ENCODE measurements at regions not wholly inside any gene's neighbourhood (a gene's known extent, or its start where the extent isn't known, plus 50 kb on each side); places are given as distances from the start of the nearest gene placed in this dataset.

GRCh38 chr6:97630604-97631003 lies 347.6 kb upstream of the MMS22L start:
- Histone ChIP-seq H3K9me3 (ENCODE audit: insufficient read depth, low read depth, low read length) (no peaks in the 10 kb centered on the region), H2AFZ (ENCODE audit: low read length) (no peak overlapping the region), H3K9me2 (replicated peaks; ENCODE audit: low read depth, low read length) (no peaks in the 10 kb centered on the region), H3K79me2 (ENCODE audit: insufficient read depth, low read length) (no peaks in the 10 kb centered on the region), H3K27me3 (ENCODE audit: insufficient read depth, low read length, poor library complexity, severe bottlenecking) (no peaks in the 10 kb centered on the region), H4K20me1 (ENCODE audit: insufficient read depth, low read length, poor library complexity, severe bottlenecking) (no peaks in the 10 kb centered on the region), H3K4me3 (ENCODE audit: low read length, poor library complexity, severe bottlenecking) (no peak overlapping the region), H3K4me2 (ENCODE audit: low read depth, low read length, poor library complexity, severe bottlenecking) (no peak overlapping the region), H3F3A (ENCODE audit: low read depth) (no peaks in the 10 kb centered on the region), H3K9ac (ENCODE audit: low read depth, low read length, poor library complexity, severe bottlenecking) (no peak overlapping the region), H3K36me3 (ENCODE audit: insufficient read depth, low read length) (no peaks in the 10 kb centered on the region), H3K4me1 (ENCODE audit: insufficient read depth, low read length, poor library complexity, severe bottlenecking) (no peaks in the 10 kb centered on the region)
- TF ChIP-seq, protein P1, sequence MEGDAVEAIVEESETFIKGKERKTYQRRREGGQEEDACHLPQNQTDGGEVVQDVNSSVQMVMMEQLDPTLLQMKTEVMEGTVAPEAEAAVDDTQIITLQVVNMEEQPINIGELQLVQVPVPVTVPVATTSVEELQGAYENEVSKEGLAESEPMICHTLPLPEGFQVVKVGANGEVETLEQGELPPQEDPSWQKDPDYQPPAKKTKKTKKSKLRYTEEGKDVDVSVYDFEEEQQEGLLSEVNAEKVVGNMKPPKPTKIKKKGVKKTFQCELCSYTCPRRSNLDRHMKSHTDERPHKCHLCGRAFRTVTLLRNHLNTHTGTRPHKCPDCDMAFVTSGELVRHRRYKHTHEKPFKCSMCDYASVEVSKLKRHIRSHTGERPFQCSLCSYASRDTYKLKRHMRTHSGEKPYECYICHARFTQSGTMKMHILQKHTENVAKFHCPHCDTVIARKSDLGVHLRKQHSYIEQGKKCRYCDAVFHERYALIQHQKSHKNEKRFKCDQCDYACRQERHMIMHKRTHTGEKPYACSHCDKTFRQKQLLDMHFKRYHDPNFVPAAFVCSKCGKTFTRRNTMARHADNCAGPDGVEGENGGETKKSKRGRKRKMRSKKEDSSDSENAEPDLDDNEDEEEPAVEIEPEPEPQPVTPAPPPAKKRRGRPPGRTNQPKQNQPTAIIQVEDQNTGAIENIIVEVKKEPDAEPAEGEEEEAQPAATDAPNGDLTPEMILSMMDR (conservative IDR thresholded peaks at IDR 0.05; ENCODE audit: low read length) = no peak
- no peak for TF ChIP-seq EZH2phosphoT487 (IDR thresholded peaks at IDR 0.05; ENCODE audit: borderline replicate concordance)

GRCh38 chr6:97632341-97632740 lies 349.3 kb upstream of the MMS22L start:
- Histone ChIP-seq H3K27me3 (ENCODE audit: insufficient read depth, low read length, poor library complexity, severe bottlenecking) (no peaks in the 10 kb centered on the region), H2AFZ (ENCODE audit: low read length) (no peak overlapping the region), H3K36me3 (ENCODE audit: insufficient read depth, low read length) (no peaks in the 10 kb centered on the region), H3K4me2 (ENCODE audit: low read depth, low read length, poor library complexity, severe bottlenecking) (no peak overlapping the region), H3K9me2 (replicated peaks; ENCODE audit: low read depth, low read length) (no peaks in the 10 kb centered on the region), H4K20me1 (ENCODE audit: insufficient read depth, low read length, poor library complexity, severe bottlenecking) (no peaks in the 10 kb centered on the region), H3K79me2 (ENCODE audit: insufficient read depth, low read length) (no peaks in the 10 kb centered on the region), H3K9me3 (ENCODE audit: insufficient read depth, low read depth, low read length) (no peaks in the 10 kb centered on the region), H3K9ac (ENCODE audit: low read depth, low read length, poor library complexity, severe bottlenecking) (no peak overlapping the region), H3K4me1 (ENCODE audit: insufficient read depth, low read length, poor library complexity, severe bottlenecking) (no peaks in the 10 kb centered on the region), H3F3A (ENCODE audit: low read depth) (no peaks in the 10 kb centered on the region), H3K4me3 (ENCODE audit: low read length, poor library complexity, severe bottlenecking) (no peak overlapping the region)
- TF ChIP-seq, protein P1 (conservative IDR thresholded peaks at IDR 0.05; ENCODE audit: low read length) = no peak
- TF ChIP-seq EZH2phosphoT487 (IDR thresholded peaks at IDR 0.05; ENCODE audit: borderline replicate concordance) = no peak

- TF ChIP-seq, protein P1 (conservative IDR thresholded peaks at IDR 0.05; ENCODE audit: low read length) = no peak
- no peak for TF ChIP-seq EZH2phosphoT487 (IDR thresholded peaks at IDR 0.05; ENCODE audit: borderline replicate concordance)
- H3K9ac ChIP-seq (ENCODE audit: low read depth, low read length, poor library complexity, severe bottlenecking) = no peak overlapping the region
- H3K27me3 ChIP-seq (ENCODE audit: insufficient read depth, low read length, poor library complexity, severe bottlenecking) = no peaks in the 10 kb centered on the region
- H3K4me1 ChIP-seq (ENCODE audit: insufficient read depth, low read length, poor library complexity, severe bottlenecking) = no peaks in the 10 kb centered on the region
- no peaks in the 10 kb centered on the region for H3F3A ChIP-seq (ENCODE audit: low read depth)
- no peak overlapping the region for H3K4me2 ChIP-seq (ENCODE audit: low read depth, low read length, poor library complexity, severe bottlenecking)
- no peak overlapping the region for H2AFZ ChIP-seq (ENCODE audit: low read length)
- no peak overlapping the region for H3K4me3 ChIP-seq (ENCODE audit: low read length, poor library complexity, severe bottlenecking)
- H4K20me1 ChIP-seq (ENCODE audit: insufficient read depth, low read length, poor library complexity, severe bottlenecking) = no peaks in the 10 kb centered on the region
- no peaks in the 10 kb centered on the region for H3K9me3 ChIP-seq (ENCODE audit: insufficient read depth, low read depth, low read length)
- H3K36me3 ChIP-seq (ENCODE audit: insufficient read depth, low read length) = no peaks in the 10 kb centered on the region
- H3K79me2 ChIP-seq (ENCODE audit: insufficient read depth, low read length) = no peaks in the 10 kb centered on the region
- no peaks in the 10 kb centered on the region for H3K9me2 ChIP-seq (replicated peaks; ENCODE audit: low read depth, low read length)
These were observed 356.7 kb upstream of the MMS22L start for GRCh38 chr6:97639702-97640101.
